Epithelial cell of prostate (primary cell): ENCODE measurements at regions not wholly inside any gene's neighbourhood (a gene's known extent, or its start where the extent isn't known, plus 50 kb on each side); places are given as distances from the start of the nearest gene placed in this dataset.

ENCODE experiments used
- DNase-seq: peaks from one replicate; pipeline ENCODE4 v3.0.0-alpha.2; 2011; ENCODE audit warnings: low read depth, low spot score
- H3K27ac ChIP-seq: fragments of 450-650 bp; 2 replicates; pipeline ENCODE4 v1.5.1; 2017; ENCODE audit warnings: mild to moderate bottlenecking

- no peak for DNase-seq
- H3K27ac ChIP-seq = no peak overlapping the region
Observed at GRCh38 chr15:25565470-25566264, 126.8 kb upstream of the UBE3A start.

- no peak overlapping the region for H3K27ac ChIP-seq
- DNase-seq = no peak
Observed at GRCh38 chr15:25563596-25563995, 124.8 kb upstream of the UBE3A start.

GRCh38 chr15:25557926-25558325 lies 119.1 kb upstream of the UBE3A start:
- no peak for DNase-seq
- no peak overlapping the region for H3K27ac ChIP-seq

- no peak overlapping the region for H3K27ac ChIP-seq
- no peak for DNase-seq
Observed at GRCh38 chr15:25556136-25556535, 117.3 kb upstream of the UBE3A start.

GRCh38 chr15:25554640-25555039 lies 115.8 kb upstream of the UBE3A start:
- H3K27ac ChIP-seq = no peak overlapping the region
- no peak for DNase-seq

- no peak overlapping the region for H3K27ac ChIP-seq
- no peak for DNase-seq
Observed at GRCh38 chr15:25548600-25548999, 109.8 kb upstream of the UBE3A start.

- DNase-seq = no peak
- no peak overlapping the region for H3K27ac ChIP-seq
Observed at GRCh38 chr15:25545889-25546288, 107.1 kb upstream of the UBE3A start.

- DNase-seq = peak; percentile 79
Observed at GRCh38 chr15:25545017-25545416, 106.2 kb upstream of the UBE3A start.

GRCh38 chr15:25544076-25544475 lies 105.3 kb upstream of the UBE3A start:
- H3K27ac ChIP-seq = no peak overlapping the region
- no peak for DNase-seq

More at GRCh38 chr15:25545017-25545416, 106.2 kb upstream of the UBE3A start:
- no peak overlapping the region for H3K27ac ChIP-seq

GRCh38 chr15:25543196-25543595 lies 104.4 kb upstream of the UBE3A start:
- DNase-seq = no peak
- no peak overlapping the region for H3K27ac ChIP-seq

GRCh38 chr15:25541228-25541627 lies 102.4 kb upstream of the UBE3A start:
- DNase-seq = no peak

GRCh38 chr15:25536801-25537611 lies 98.2 kb upstream of the UBE3A start:
- no peak overlapping the region for H3K27ac ChIP-seq
- DNase-seq = no peak

More at GRCh38 chr15:25541228-25541627, 102.4 kb upstream of the UBE3A start:
- no peak overlapping the region for H3K27ac ChIP-seq

GRCh38 chr15:25535866-25536265 lies 97.0 kb upstream of the UBE3A start:
- DNase-seq = no peak
- no peak overlapping the region for H3K27ac ChIP-seq

GRCh38 chr15:25534293-25534692 lies 95.5 kb upstream of the UBE3A start:
- H3K27ac ChIP-seq = no peak overlapping the region
- no peak for DNase-seq

GRCh38 chr15:25532269-25533140 lies 93.7 kb upstream of the UBE3A start:
- DNase-seq = no peak
- H3K27ac ChIP-seq = no peak overlapping the region

- no peak for DNase-seq
- H3K27ac ChIP-seq = no peak overlapping the region
Observed at GRCh38 chr15:25529774-25530173, 91.0 kb upstream of the UBE3A start.

GRCh38 chr15:25527118-25527517 lies 88.3 kb upstream of the UBE3A start:
- H3K27ac ChIP-seq = no peak overlapping the region
- DNase-seq = peak; percentile 12

GRCh38 chr15:25525741-25526140 lies 86.9 kb upstream of the UBE3A start:
- H3K27ac ChIP-seq = no peak overlapping the region
- DNase-seq = no peak

GRCh38 chr15:25515633-25516032 lies 76.8 kb upstream of the UBE3A start:
- no peak overlapping the region for H3K27ac ChIP-seq
- DNase-seq = no peak

GRCh38 chr15:25514522-25514921 lies 75.7 kb upstream of the UBE3A start:
- no peak for DNase-seq
- H3K27ac ChIP-seq = no peak overlapping the region
